Stomach (tissue), 8 donors: ENCODE measurements at regions not wholly inside any gene's neighbourhood (a gene's known extent, or its start where the extent isn't known, plus 50 kb on each side); places are given as distances from the start of the nearest gene placed in this dataset.

Source experiments
- DNase-seq, 2 donors: peaks; one replicate each; pipeline versions ENCODE4 v3.0.0 to v3.0.0-alpha.2; 2013 to 2019
- H3K27ac ChIP-seq, 5 donors: fragments of 200-600 bp in 4 of 5; sonication (generic) in 4 of 5; one replicate each; pipeline ENCODE4 v1.5.1; 2013 to 2019; ENCODE audit warnings: mild to moderate bottlenecking in 1 of 5, moderate library complexity in 1 of 5
- H3K27me3 ChIP-seq, 3 donors: fragments of 200-600 bp; sonication (generic); one replicate each; pipeline ENCODE4 v1.5.1; 2017 to 2019; ENCODE audit warnings: mixed run types in 1 of 3
- H3K36me3 ChIP-seq, 4 donors: fragments of 200-600 bp; sonication (generic); 1 replicate in 3 of 4; 2 replicates in 1 of 4; pipeline ENCODE4 v1.5.1; 2016 to 2019
- H3K4me1 ChIP-seq, 4 donors: fragments of 200-600 bp; sonication (generic); one replicate each; pipeline ENCODE4 v1.5.1; 2016 to 2019
- H3K4me3 ChIP-seq, 4 donors: fragments of 200-600 bp; sonication (generic) in 3 of 4; one replicate each; pipeline ENCODE4 v1.5.1; 2016 to 2019; ENCODE audit warnings: mild to moderate bottlenecking in 1 of 4
- H3K9me3 ChIP-seq, 4 donors: fragments of 200-600 bp; sonication (generic); one replicate each; pipeline ENCODE4 v1.5.1; 2016 to 2019
- CTCF ChIP-seq, 7 experiments: fragments of 450-650 bp in 4 of 7; fragments of 200-600 bp in 3 of 7; sonication (generic) in 3 of 7; IDR thresholded peaks; one replicate each; pipeline ENCODE4 v1.5.1; 2016 to 2019; ENCODE audit warnings: antibody characterized with exemption in 7 of 7, control low read depth in 2 of 7, mild to moderate bottlenecking in 1 of 7
- EP300 ChIP-seq: sonication (generic); formaldehyde crosslinking; IDR thresholded peaks from one replicate; pipeline ENCODE4 v1.6.1; 2017; ENCODE audit warnings: antibody characterized with exemption
- POLR2A ChIP-seq, 4 donors: fragments of 450-650 bp; IDR thresholded peaks; one replicate each; pipeline ENCODE4 v1.6.1; 2016; ENCODE audit warnings: antibody characterized with exemption in 4 of 4, control low read depth in 2 of 4, mild to moderate bottlenecking in 1 of 4, moderate library complexity in 1 of 4
- POLR2AphosphoS5 ChIP-seq, 3 donors: sonication (generic); formaldehyde crosslinking; IDR thresholded peaks; one replicate each; pipeline ENCODE4 v1.6.1; 2016; ENCODE audit warnings: antibody characterized with exemption in 3 of 3
- WGBS, 5 donors: extraction: QIAGEN DNeasy Blood & Tissue Kit in 3 of 5; methylation state at CpG; one replicate each; pipeline versions ENCODE4 v1.1.5 to v1.1.7; 2013 to 2018; 5-methylcytosine and 5-hydroxymethylcytosine counted together
- intact Hi-C: fragments of 100-400 bp; cut with DNase I; formaldehyde crosslinking; loops from one replicate; pipeline ENCODE4 v1.15.1; 2023; ENCODE audit warnings: low total_unique reads
- donor health status: healthy with polysubstance abuse.
- donor health status: Bipolar disorder and iron deficiency.
- donor health status: healthy.

- intact Hi-C loops: no loop called here
- WGBS, 5 donors: 90 to 95% (median 94%) methylated on average over 1 of the region's 1 CpG
- H3K27me3 ChIP-seq: no peaks in the 10 kb centered on the region
- H3K36me3 ChIP-seq: no peaks in the 10 kb centered on the region
- no peak overlapping the region for H3K4me3 ChIP-seq
- H3K4me1 ChIP-seq: no peaks in the 10 kb centered on the region
- peaks cover 0 to 4% (median 0%) of the 10 kb centered on the region in 4 donors for H3K9me3 ChIP-seq
- TF ChIP-seq EP300 (no peak), POLR2AphosphoS5 (IDR thresholded peaks at IDR 0.05) (no peak), CTCF (IDR thresholded peaks at IDR 0.05) (no peak), POLR2A (IDR thresholded peaks at IDR 0.05) (no peak)
- no peak overlapping the region for H3K27ac ChIP-seq
- no peak for DNase-seq
Measured at GRCh38 chr4:162706632-162707031, 460.1 kb downstream of the NAF1 start.

- no peak for TF ChIP-seq CTCF (IDR thresholded peaks at IDR 0.05)
- no peak for TF ChIP-seq EP300
- TF ChIP-seq POLR2AphosphoS5 (IDR thresholded peaks at IDR 0.05): no peak
- TF ChIP-seq POLR2A (IDR thresholded peaks at IDR 0.05): no peak
Measured at GRCh38 chr4:162706051-162706450, 460.6 kb downstream of the NAF1 start.

GRCh38 chr4:162705130-162705803, 461.4 kb downstream of the NAF1 start:
- 45 to 55% (median 48%) methylated on average over 2 of the region's 2 CpGs for WGBS, 5 donors
- H3K36me3 ChIP-seq: no peaks in the 10 kb centered on the region
- intact Hi-C loops: no loop called here
- H3K4me3 ChIP-seq: no peak overlapping the region
- no peak for TF ChIP-seq EP300
- no peak for TF ChIP-seq POLR2AphosphoS5 (IDR thresholded peaks at IDR 0.05)
- no peak for TF ChIP-seq CTCF (IDR thresholded peaks at IDR 0.05)
- no peak for TF ChIP-seq POLR2A (IDR thresholded peaks at IDR 0.05)
- no peaks in the 10 kb centered on the region for H3K4me1 ChIP-seq
- H3K27ac ChIP-seq: no peak overlapping the region
- H3K27me3 ChIP-seq: no peaks in the 10 kb centered on the region
- DNase-seq: no peak
- H3K9me3 ChIP-seq: peaks cover 0 to 4% (median 0%) of the 10 kb centered on the region in 4 donors

More at GRCh38 chr4:162706051-162706450, 460.6 kb downstream of the NAF1 start:
- H3K4me3 ChIP-seq: no peak overlapping the region
- H3K9me3 ChIP-seq: peaks cover 0 to 4% (median 0%) of the 10 kb centered on the region in 4 donors
- no peak overlapping the region for H3K27ac ChIP-seq
- no peaks in the 10 kb centered on the region for H3K4me1 ChIP-seq
- no peaks in the 10 kb centered on the region for H3K36me3 ChIP-seq
- DNase-seq: no peak
- intact Hi-C loops: no loop called here
- H3K27me3 ChIP-seq: no peaks in the 10 kb centered on the region
- WGBS, 5 donors: 26 to 44% (median 32%) methylated on average over 1 of the region's 1 CpG

GRCh38 chr4:162700815-162701361, 465.8 kb downstream of the NAF1 start:
- no peak overlapping the region for H3K27ac ChIP-seq
- H3K36me3 ChIP-seq: no peaks in the 10 kb centered on the region
- intact Hi-C loops: no loop called here
- H3K4me3 ChIP-seq: no peak overlapping the region
- no peaks in the 10 kb centered on the region for H3K27me3 ChIP-seq
- TF ChIP-seq POLR2AphosphoS5 (IDR thresholded peaks at IDR 0.05) (no peak), EP300 (no peak), POLR2A (IDR thresholded peaks at IDR 0.05) (no peak), CTCF (IDR thresholded peaks at IDR 0.05) (no peak)
- no peaks in the 10 kb centered on the region for H3K9me3 ChIP-seq
- H3K4me1 ChIP-seq: no peaks in the 10 kb centered on the region
- DNase-seq: no peak
- WGBS, 5 donors: 74 to 82% (median 76%) methylated on average over 3 of the region's 3 CpGs
